Parathyroid adenoma (tissue), 2 donors: ENCODE measurements at regions not wholly inside any gene's neighbourhood (a gene's known extent, or its start where the extent isn't known, plus 50 kb on each side); places are given as distances from the start of the nearest gene placed in this dataset.
"Not testable (repeated sequence)": the region's sequence is repeated elsewhere in the genome, so short reads cannot be mapped to it uniquely, and the experiment has no call there.

Experiments
- H2AFZ ChIP-seq: fragments of 300-600 bp; sonication (generic); one replicate; pipeline ENCODE4 v1.7.0; 2017; ENCODE audit warnings: antibody characterized with exemption, mild to moderate bottlenecking
- H3K27ac ChIP-seq: fragments of 300-600 bp; sonication (generic); one replicate; pipeline ENCODE4 v1.7.0; 2017
- H3K27me3 ChIP-seq: fragments of 300-600 bp; sonication (generic); one replicate; pipeline ENCODE4 v1.7.0; 2017; ENCODE audit warnings: low read length; ENCODE audit not compliant: control insufficient read depth, insufficient read depth
- H3K36me3 ChIP-seq: fragments of 300-600 bp; sonication (generic); one replicate; pipeline ENCODE4 v1.7.0; 2017; ENCODE audit warnings: low read length; ENCODE audit not compliant: control insufficient read depth, insufficient read depth
- H3K4me1 ChIP-seq: fragments of 300-600 bp; sonication (generic); one replicate; pipeline ENCODE4 v1.7.0; 2017; ENCODE audit warnings: control low read depth
- H3K4me2 ChIP-seq: fragments of 300-600 bp; sonication (generic); one replicate; pipeline ENCODE4 v1.7.0; 2017; ENCODE audit warnings: low read length
- H3K4me3 ChIP-seq: fragments of 300-600 bp; sonication (generic); one replicate; pipeline ENCODE4 v1.7.0; 2017; ENCODE audit warnings: low read depth, low read length
- H3K79me2 ChIP-seq: fragments of 300-600 bp; sonication (generic); one replicate; pipeline ENCODE4 v1.7.0; 2017; ENCODE audit warnings: control low read depth
- H3K9ac ChIP-seq: fragments of 300-600 bp; sonication (generic); one replicate; pipeline ENCODE4 v1.7.0; 2017; ENCODE audit warnings: mild to moderate bottlenecking
- H3K9me3 ChIP-seq: fragments of 300-600 bp; sonication (generic); one replicate; pipeline ENCODE4 v1.7.0; 2017; ENCODE audit warnings: low read length; ENCODE audit not compliant: control insufficient read depth
- CTCF ChIP-seq: fragments of 300-600 bp; sonication (generic); IDR thresholded peaks from one replicate; pipeline ENCODE4 v1.7.0; 2017; ENCODE audit warnings: antibody characterized with exemption, mild to moderate bottlenecking
- donor health status: primary hyperparathyroidism.

- Histone ChIP-seq H3K9me3 (no peaks in the 10 kb centered on the region), H3K27me3 (no peaks in the 10 kb centered on the region), H3K9ac (no peak overlapping the region), H3K4me3 (no peak overlapping the region), H3K79me2 (no peaks in the 10 kb centered on the region), H3K4me2 (no peak overlapping the region), H3K27ac (no peak overlapping the region), H3K36me3 (no peaks in the 10 kb centered on the region), H3K4me1 (no peaks in the 10 kb centered on the region), H2AFZ (no peak overlapping the region)
- no peak for TF ChIP-seq CTCF
These were observed 83.6 kb upstream of the CCDC39 start for GRCh38 chr3:180762866-180763265.

GRCh38 chr3:180764481-180764880 lies 85.2 kb upstream of the CCDC39 start:
- no peaks in the 10 kb centered on the region for H3K79me2 ChIP-seq
- no peak for TF ChIP-seq CTCF
- no peak overlapping the region for H3K4me2 ChIP-seq
- no peak overlapping the region for H3K4me3 ChIP-seq
- no peak overlapping the region for H2AFZ ChIP-seq
- H3K36me3 ChIP-seq = no peaks in the 10 kb centered on the region
- H3K9me3 ChIP-seq = no peaks in the 10 kb centered on the region
- no peak overlapping the region for H3K27ac ChIP-seq
- no peak overlapping the region for H3K9ac ChIP-seq
- no peaks in the 10 kb centered on the region for H3K27me3 ChIP-seq
- no peaks in the 10 kb centered on the region for H3K4me1 ChIP-seq

- Histone ChIP-seq H3K9ac (no peak overlapping the region), H3K79me2 (no peaks in the 10 kb centered on the region), H3K4me3 (no peak overlapping the region), H3K27ac (no peak overlapping the region), H3K27me3 (no peaks in the 10 kb centered on the region), H3K4me1 (no peaks in the 10 kb centered on the region), H3K9me3 (no peaks in the 10 kb centered on the region), H2AFZ (no peak overlapping the region), H3K4me2 (no peak overlapping the region), H3K36me3 (no peaks in the 10 kb centered on the region)
- no peak for TF ChIP-seq CTCF
These were observed 91.3 kb upstream of the CCDC39 start for GRCh38 chr3:180770639-180771038.

GRCh38 chr3:180776433-180776832 lies 97.1 kb upstream of the CCDC39 start:
- Histone ChIP-seq H3K4me3 (no peak overlapping the region), H3K9me3 (peaks cover 5% of the 10 kb centered on the region), H3K27me3 (no peaks in the 10 kb centered on the region), H3K9ac (no peak overlapping the region), H3K27ac (no peak overlapping the region), H3K4me1 (no peaks in the 10 kb centered on the region), H3K4me2 (no peak overlapping the region), H3K79me2 (no peaks in the 10 kb centered on the region), H2AFZ (no peak overlapping the region), H3K36me3 (no peaks in the 10 kb centered on the region)
- no peak for TF ChIP-seq CTCF

GRCh38 chr3:180782195-180782984 lies 103.1 kb upstream of the CCDC39 start:
- H3K27ac ChIP-seq = no peak overlapping the region
- no peaks in the 10 kb centered on the region for H3K27me3 ChIP-seq
- no peak overlapping the region for H3K9ac ChIP-seq
- no peaks in the 10 kb centered on the region for H3K36me3 ChIP-seq
- no peak overlapping the region for H3K4me3 ChIP-seq
- H3K79me2 ChIP-seq = no peaks in the 10 kb centered on the region
- H2AFZ ChIP-seq = no peak overlapping the region
- no peak overlapping the region for H3K4me2 ChIP-seq
- peaks cover 5% of the 10 kb centered on the region for H3K9me3 ChIP-seq
- no peak for TF ChIP-seq CTCF
- H3K4me1 ChIP-seq = no peaks in the 10 kb centered on the region

GRCh38 chr3:180786227-180786626 lies 106.9 kb upstream of the CCDC39 start:
- H3K36me3 ChIP-seq, H2AFZ ChIP-seq, H3K79me2 ChIP-seq, H3K27ac ChIP-seq, H3K4me3 ChIP-seq, H3K27me3 ChIP-seq, H3K4me2 ChIP-seq, H3K9ac ChIP-seq, H3K4me1 ChIP-seq, H3K9me3 ChIP-seq: not testable (repeated sequence)
